Endothelial cell of umbilical vein (primary cell): ENCODE measurements at regions not wholly inside any gene's neighbourhood (a gene's known extent, or its start where the extent isn't known, plus 50 kb on each side); places are given as distances from the start of the nearest gene placed in this dataset.

Experiments
- BruUV-seq: library from RNA; stranded (reverse); fragments of 400-500 nt; replicated peaks from 2 replicates; lab custom pipeline; 2021; lab: Mats Ljungman, UMichigan
- CTCF ChIA-PET: fragments of 300-600, 350-600 bp; sonication (Branson Sonifier 250); formaldehyde crosslinking; loops from one replicate; lab custom pipeline; 2021; ENCODE audit warnings: antibody characterized with exemption, inconsistent platforms; lab: Charles Lee
- POLR2A ChIA-PET: fragments of 300-600, 350-600 bp; sonication (Branson Sonifier 250); formaldehyde crosslinking; loops from one replicate; lab custom pipeline; 2021; ENCODE audit warnings: antibody characterized with exemption, inconsistent platforms; lab: Charles Lee
- DNase-seq: peaks from one replicate; pipeline ENCODE4 v3.0.0-alpha.2; 2011; ENCODE audit warnings: low read depth, low spot score
- FAIRE-seq: peaks from 2 replicates; lab custom pipeline; 2011; peaks lifted over from hg19 to GRCh38; lab: Jason Lieb, UNC
- H2AFZ ChIP-seq: 2 replicates; pipeline ENCODE4 v1.6.0; 2012; ENCODE audit warnings: low read depth, low read length, control low read depth, inconsistent platforms
- H3K27ac ChIP-seq: 2 replicates; pipeline ENCODE4 v1.5.1; 2011; ENCODE audit warnings: low read depth, mild to moderate bottlenecking, control low read depth, low read length, moderate library complexity; ENCODE audit not compliant: insufficient read depth
- H3K27me3 ChIP-seq, 2 experiments: 2 replicates each; pipeline versions ENCODE4 v1.6.0 to v1.6.1; 2011; ENCODE audit warnings: low read length in 2 of 2, mixed read lengths in 1 of 2; ENCODE audit not compliant: control insufficient read depth in 2 of 2, insufficient read depth in 2 of 2
- H3K36me3 ChIP-seq, 2 experiments: 2 replicates in 1 of 2; 3 replicates in 1 of 2; pipeline ENCODE4 v1.5.1; 2011; ENCODE audit warnings: low read length in 2 of 2, mild to moderate bottlenecking in 1 of 2, moderate library complexity in 1 of 2; ENCODE audit not compliant: control insufficient read depth in 2 of 2, insufficient read depth in 2 of 2; ENCODE audit errors: extremely low read depth in 1 of 2
- H3K4me1 ChIP-seq: 3 replicates; pipeline ENCODE4 v1.5.1; 2011; ENCODE audit warnings: mild to moderate bottlenecking, low read length; ENCODE audit not compliant: control insufficient read depth, insufficient read depth; ENCODE audit errors: extremely low read depth
- H3K4me2 ChIP-seq: 2 replicates; pipeline ENCODE4 v1.6.1; 2011; ENCODE audit warnings: low read length, control low read depth, mixed read lengths; ENCODE audit not compliant: insufficient read depth
- H3K4me3 ChIP-seq, 3 experiments: fragments of 200-600 bp in 1 of 3; sonication (generic), shearing (Covaris generic) in 1 of 3; replicated peaks in 1 of 3; 2 replicates each; pipeline ENCODE4 v1.5.1; 2011 to 2016; ENCODE audit warnings: control low read depth in 3 of 3, low read length in 3 of 3, mild to moderate bottlenecking in 2 of 3, inconsistent platforms in 1 of 3, low read depth in 1 of 3, moderate library complexity in 1 of 3; ENCODE audit not compliant: insufficient read depth in 1 of 3
- H3K79me2 ChIP-seq: 2 replicates; pipeline ENCODE4 v1.6.0; 2012; ENCODE audit warnings: low read length, inconsistent platforms; ENCODE audit not compliant: control insufficient read depth, insufficient read depth
- H3K9ac ChIP-seq: replicated peaks from 2 replicates; pipeline ENCODE3; 2011; ENCODE audit warnings: low read length, control low read depth; ENCODE audit not compliant: insufficient read depth; ENCODE audit errors: extremely low read depth
- H3K9me1 ChIP-seq: replicated peaks from 3 replicates; pipeline ENCODE4 v1.6.0; 2011; ENCODE audit warnings: mild to moderate bottlenecking, low read length; ENCODE audit not compliant: control insufficient read depth, insufficient read depth; ENCODE audit errors: extremely low read depth
- H3K9me3 ChIP-seq: replicated peaks from 2 replicates; pipeline ENCODE4 v1.5.1; 2012; ENCODE audit warnings: low read length, inconsistent platforms; ENCODE audit not compliant: control insufficient read depth, insufficient read depth
- H4K20me1 ChIP-seq: replicated peaks from 2 replicates; pipeline ENCODE3; 2011; ENCODE audit warnings: mild to moderate bottlenecking, low read length; ENCODE audit not compliant: control insufficient read depth, insufficient read depth; ENCODE audit errors: extremely low read depth
- FOS ChIP-seq: IDR thresholded peaks from 2 replicates; pipeline ENCODE4 v1.6.1; 2011; ENCODE audit warnings: mild to moderate bottlenecking, low read length, moderate library complexity, borderline replicate concordance; ENCODE audit not compliant: insufficient read depth
- JUN ChIP-seq: IDR thresholded peaks from 2 replicates; pipeline ENCODE4 v1.6.1; 2011; ENCODE audit warnings: borderline replicate concordance, low read depth; ENCODE audit not compliant: insufficient read length, insufficient read depth
- MYC ChIP-seq: IDR thresholded peaks from one replicate; pipeline ENCODE4 v1.6.1; 2011; ENCODE audit warnings: mild to moderate bottlenecking, low read depth, low read length
- POLR2A ChIP-seq: IDR thresholded peaks from 2 replicates; pipeline ENCODE4 v1.6.1; 2012; ENCODE audit warnings: low read depth, mild to moderate bottlenecking, control low read depth, low read length
- dilution Hi-C: fragments of 300-500 bp; cut with MboI; formaldehyde crosslinking; loops from one replicate; pipeline ENCODE4 v1.15.0; 2019; ENCODE audit warnings: low sequenced_read_pairs; ENCODE audit not compliant: extremely low pct_ligation_motif_present
- intact Hi-C: fragments of 100-400 bp; cut with micrococcal nuclease; formaldehyde crosslinking; loops from one replicate; pipeline ENCODE4 v1.10.0; 2022
- TF ChIP-seq, protein P1 (sequence below), 2 donors: IDR thresholded peaks; 1 replicate in 1 of 2; 2 replicates in 1 of 2; pipeline ENCODE4 v1.5.1; 2011; ENCODE audit warnings: low read length in 2 of 2, mild to moderate bottlenecking in 2 of 2, moderate library complexity in 2 of 2, control low read depth in 1 of 2, inconsistent platforms in 1 of 2, low read depth in 1 of 2; ENCODE audit not compliant: insufficient read depth in 1 of 2; ENCODE audit errors: extremely low read depth in 1 of 2
- TF ChIP-seq, protein P2 (sequence below): IDR thresholded peaks from 2 replicates; pipeline ENCODE4 v1.6.1; 2011; ENCODE audit not compliant: insufficient read depth, insufficient read length

DNA sequence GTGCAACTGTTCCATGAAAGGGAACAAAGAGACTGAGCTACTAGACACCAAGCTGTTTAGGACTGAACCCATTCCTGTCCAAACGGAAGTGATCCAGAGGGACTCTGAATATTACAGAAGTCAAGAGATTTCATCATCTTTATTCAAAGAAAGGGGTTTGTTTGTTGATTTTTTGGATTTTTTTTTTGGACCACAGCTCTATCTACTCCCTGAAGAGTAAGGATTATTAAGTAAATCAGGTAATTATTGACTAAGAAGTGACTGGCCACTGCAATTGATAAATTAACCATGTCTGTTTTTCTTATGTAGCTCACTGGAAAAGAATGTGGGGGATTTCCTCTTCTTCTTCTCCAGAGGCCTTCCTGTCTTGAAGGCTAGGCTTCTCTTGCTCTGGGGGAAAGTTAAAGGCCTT, 146.6 kb upstream of the TPM1 start:
- H3K27ac ChIP-seq, result peak overlapping the region; percentile 100
- no peaks in the 10 kb centered on the region for H4K20me1 ChIP-seq
- ChIA-PET CTCF (interaction anchor here (1.0 to 3.8 kb wide), 8 partner anchors 33 to 152 kb away, joined by 4 to 29 read pairs (median 8); partner anchors contain the start of gene TPM1), POLR2A (interaction anchor here (1.1 to 3.4 kb wide), 4 partner anchors 45 to 149 kb away, joined by 3 to 70 read pairs (median 8); partner anchors contain the start of gene TPM1)
- no peak overlapping the region for H2AFZ ChIP-seq
- no peak for TF ChIP-seq POLR2A
- TF ChIP-seq JUN, result peak; percentile 85
- TF ChIP-seq, protein P1, sequence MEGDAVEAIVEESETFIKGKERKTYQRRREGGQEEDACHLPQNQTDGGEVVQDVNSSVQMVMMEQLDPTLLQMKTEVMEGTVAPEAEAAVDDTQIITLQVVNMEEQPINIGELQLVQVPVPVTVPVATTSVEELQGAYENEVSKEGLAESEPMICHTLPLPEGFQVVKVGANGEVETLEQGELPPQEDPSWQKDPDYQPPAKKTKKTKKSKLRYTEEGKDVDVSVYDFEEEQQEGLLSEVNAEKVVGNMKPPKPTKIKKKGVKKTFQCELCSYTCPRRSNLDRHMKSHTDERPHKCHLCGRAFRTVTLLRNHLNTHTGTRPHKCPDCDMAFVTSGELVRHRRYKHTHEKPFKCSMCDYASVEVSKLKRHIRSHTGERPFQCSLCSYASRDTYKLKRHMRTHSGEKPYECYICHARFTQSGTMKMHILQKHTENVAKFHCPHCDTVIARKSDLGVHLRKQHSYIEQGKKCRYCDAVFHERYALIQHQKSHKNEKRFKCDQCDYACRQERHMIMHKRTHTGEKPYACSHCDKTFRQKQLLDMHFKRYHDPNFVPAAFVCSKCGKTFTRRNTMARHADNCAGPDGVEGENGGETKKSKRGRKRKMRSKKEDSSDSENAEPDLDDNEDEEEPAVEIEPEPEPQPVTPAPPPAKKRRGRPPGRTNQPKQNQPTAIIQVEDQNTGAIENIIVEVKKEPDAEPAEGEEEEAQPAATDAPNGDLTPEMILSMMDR (IDR thresholded peaks at IDR 0.05; ENCODE audit: extremely low read depth in 1 of 2, insufficient read depth in 1 of 2, low read depth in 1 of 2, low read length in 2 of 2), result no peak
- TF ChIP-seq FOS, result peak; percentile 69
- no TSS peak for BruUV-seq
- no peaks in the 10 kb centered on the region for H3K79me2 ChIP-seq
- intact Hi-C loops, result loop anchor here (1.0 to 5.0 kb wide), 6 partner anchors 32 to 606 kb away; partner anchors contain the start of gene USP3
- no peaks in the 10 kb centered on the region for H3K36me3 ChIP-seq
- H3K27me3 ChIP-seq, result no peaks in the 10 kb centered on the region
- peak overlapping the region; percentile 72 for H3K4me2 ChIP-seq
- peak; percentile 66 for FAIRE-seq
- dilution Hi-C loops, result no loop called here
- DNase-seq, result peak; percentile 82
- H3K4me1 ChIP-seq, result peaks cover 42% of the 10 kb centered on the region
- H3K4me3 ChIP-seq, result peak overlapping the region in 1 of 3 experiments; percentile 4
- H3K9me3 ChIP-seq, result no peaks in the 10 kb centered on the region
- H3K9ac ChIP-seq, result peak overlapping the region; percentile 94
- no peaks in the 10 kb centered on the region for H3K9me1 ChIP-seq

DNA sequence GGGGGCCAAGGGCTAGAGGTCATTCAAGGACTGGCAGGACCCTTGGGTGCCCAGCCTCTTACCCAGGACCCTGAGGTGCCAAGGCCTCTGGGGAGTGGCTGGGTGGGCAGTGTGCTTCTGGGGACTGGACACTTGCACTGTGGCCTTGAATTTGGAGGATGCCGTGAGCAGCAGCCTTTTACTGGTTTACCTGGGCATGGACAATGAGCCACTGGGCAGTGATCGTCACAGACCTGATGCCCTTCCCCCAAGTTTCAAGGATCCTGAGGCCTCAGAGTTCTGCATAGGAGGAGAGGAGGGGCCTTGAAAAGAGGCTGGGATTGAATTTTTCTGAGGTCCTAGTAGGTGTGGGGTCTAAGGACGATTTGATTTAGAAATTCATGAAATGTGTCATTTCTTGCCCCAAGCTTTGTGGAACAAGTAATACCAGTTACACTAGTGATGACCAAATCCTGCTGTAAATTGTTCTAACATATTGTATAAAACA, 146.1 kb upstream of the TPM1 start:
- BruUV-seq, result no TSS peak
- Histone ChIP-seq H2AFZ (no peak overlapping the region), H3K27me3 (no peaks in the 10 kb centered on the region), H3K9ac (peak overlapping the region; percentile 94), H4K20me1 (no peaks in the 10 kb centered on the region), H3K4me2 (peak overlapping the region; percentile 72), H3K9me1 (no peaks in the 10 kb centered on the region), H3K9me3 (no peaks in the 10 kb centered on the region), H3K4me3 (peak overlapping the region in 1 of 3 experiments; percentile 4), H3K79me2 (no peaks in the 10 kb centered on the region), H3K27ac (peak overlapping the region; percentile 100), H3K36me3 (no peaks in the 10 kb centered on the region), H3K4me1 (peaks cover 42% of the 10 kb centered on the region)
- ChIA-PET POLR2A (interaction anchor here (1.0 to 3.4 kb wide), 5 partner anchors 45 to 149 kb away, joined by 3 to 70 read pairs (median 6); partner anchors contain the start of gene TPM1), CTCF (interaction anchor here (0.6 to 3.8 kb wide), 9 partner anchors 20 to 154 kb away, joined by 3 to 29 read pairs (median 6); partner anchors contain the start of gene TPM1)
- TF ChIP-seq MYC (no peak), POLR2A (peak; percentile 12)
- TF ChIP-seq, protein P2, sequence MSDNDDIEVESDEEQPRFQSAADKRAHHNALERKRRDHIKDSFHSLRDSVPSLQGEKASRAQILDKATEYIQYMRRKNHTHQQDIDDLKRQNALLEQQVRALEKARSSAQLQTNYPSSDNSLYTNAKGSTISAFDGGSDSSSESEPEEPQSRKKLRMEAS, result no peak
- TF ChIP-seq, protein P1 (IDR thresholded peaks at IDR 0.05; ENCODE audit: extremely low read depth in 1 of 2, insufficient read depth in 1 of 2, low read depth in 1 of 2, low read length in 2 of 2), result no peak
- no peak for FAIRE-seq
- intact Hi-C loops (loop anchor here (1.0 to 5.0 kb wide), 5 partner anchors 32 to 606 kb away; partner anchors contain the start of gene USP3), dilution Hi-C loops (no loop called here)
- no peak for DNase-seq
